Prostate gland (tissue), 2 donors: ENCODE measurements at regions not wholly inside any gene's neighbourhood (a gene's known extent, or its start where the extent isn't known, plus 50 kb on each side); places are given as distances from the start of the nearest gene placed in this dataset.

Experiments
- DNase-seq: peaks from one replicate; pipeline ENCODE4 v3.0.0-alpha.2; 2019; ENCODE audit warnings: low spot score
- H3K27ac ChIP-seq, 2 donors: fragments of 200-600 bp; sonication (generic); 2 replicates each; pipeline ENCODE4 v1.5.1; 2017 to 2019
- H3K27me3 ChIP-seq: fragments of 200-600 bp; sonication (generic); replicated peaks from 2 replicates; pipeline ENCODE4 v1.5.1; 2019; ENCODE audit not compliant: insufficient read depth
- H3K36me3 ChIP-seq, 2 donors: fragments of 200-600 bp; sonication (generic); 1 replicate in 1 of 2; 2 replicates in 1 of 2; pipeline versions ENCODE4 v1.5.1 to v1.8.1; 2017 to 2019
- H3K4me1 ChIP-seq: fragments of 200-600 bp; sonication (generic); replicated peaks from 2 replicates; pipeline ENCODE4 v1.5.1; 2019
- H3K4me3 ChIP-seq, 2 donors: fragments of 200-600 bp; sonication (generic); 2 replicates each; pipeline ENCODE4 v1.5.1; 2017 to 2019
- H3K9me3 ChIP-seq: fragments of 200-600 bp; sonication (generic); 2 replicates; pipeline ENCODE4 v1.5.1; 2017
- POLR2A ChIP-seq: fragments of 450-650 bp; IDR thresholded peaks from one replicate; pipeline ENCODE4 v1.6.1; 2016; ENCODE audit warnings: antibody characterized with exemption, mild to moderate bottlenecking
- POLR2AphosphoS5 ChIP-seq: sonication (generic); formaldehyde crosslinking; IDR thresholded peaks from one replicate; pipeline ENCODE4 v1.6.1; 2017; ENCODE audit warnings: antibody characterized with exemption
- WGBS: methylation state at CpG from one replicate; pipeline ENCODE4 v1.1.5; 2018; 5-methylcytosine and 5-hydroxymethylcytosine counted together
- intact Hi-C: fragments of 100-400 bp; cut with DNase I; formaldehyde crosslinking; loops from one replicate; pipeline ENCODE4 v1.14.2; 2022
- TF ChIP-seq, protein P1 (sequence below), 4 experiments: fragments of 200-600 bp in 2 of 4; fragments of 450-650 bp in 2 of 4; sonication (generic) in 2 of 4; IDR thresholded peaks; 1 replicate in 3 of 4; 2 replicates in 1 of 4; pipeline ENCODE4 v1.5.1; 2016 to 2019; ENCODE audit warnings: antibody characterized with exemption in 4 of 4, mild to moderate bottlenecking in 2 of 4, moderate library complexity in 2 of 4

DNA sequence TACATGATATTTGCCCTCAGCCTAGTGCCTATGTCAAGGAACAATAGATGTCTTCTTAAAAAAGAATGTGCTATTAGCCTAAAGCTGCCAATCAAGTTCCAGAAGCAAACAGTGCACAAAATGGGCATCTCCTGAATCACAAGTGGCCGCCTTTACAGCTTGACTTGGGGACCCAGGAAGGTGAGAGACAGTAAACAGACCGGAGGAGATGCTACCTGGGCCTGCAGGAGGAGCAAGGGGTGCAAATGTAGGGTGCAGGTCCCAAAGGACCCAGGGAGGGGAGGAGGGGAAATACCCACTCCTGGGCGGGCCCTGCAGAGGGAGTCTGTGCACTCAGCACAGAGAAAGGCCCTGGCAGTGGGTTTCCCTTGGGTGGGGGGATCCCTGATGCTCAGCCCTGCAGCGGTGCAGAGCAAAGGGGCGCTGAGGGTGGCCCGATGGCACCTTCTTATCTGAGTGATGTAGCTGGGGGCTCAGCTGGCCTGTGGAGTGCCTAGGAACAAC is 147.7 kb downstream of the WDR11 start:
- TF ChIP-seq POLR2AphosphoS5 (no peak), POLR2A (no peak)
- TF ChIP-seq, protein P1, sequence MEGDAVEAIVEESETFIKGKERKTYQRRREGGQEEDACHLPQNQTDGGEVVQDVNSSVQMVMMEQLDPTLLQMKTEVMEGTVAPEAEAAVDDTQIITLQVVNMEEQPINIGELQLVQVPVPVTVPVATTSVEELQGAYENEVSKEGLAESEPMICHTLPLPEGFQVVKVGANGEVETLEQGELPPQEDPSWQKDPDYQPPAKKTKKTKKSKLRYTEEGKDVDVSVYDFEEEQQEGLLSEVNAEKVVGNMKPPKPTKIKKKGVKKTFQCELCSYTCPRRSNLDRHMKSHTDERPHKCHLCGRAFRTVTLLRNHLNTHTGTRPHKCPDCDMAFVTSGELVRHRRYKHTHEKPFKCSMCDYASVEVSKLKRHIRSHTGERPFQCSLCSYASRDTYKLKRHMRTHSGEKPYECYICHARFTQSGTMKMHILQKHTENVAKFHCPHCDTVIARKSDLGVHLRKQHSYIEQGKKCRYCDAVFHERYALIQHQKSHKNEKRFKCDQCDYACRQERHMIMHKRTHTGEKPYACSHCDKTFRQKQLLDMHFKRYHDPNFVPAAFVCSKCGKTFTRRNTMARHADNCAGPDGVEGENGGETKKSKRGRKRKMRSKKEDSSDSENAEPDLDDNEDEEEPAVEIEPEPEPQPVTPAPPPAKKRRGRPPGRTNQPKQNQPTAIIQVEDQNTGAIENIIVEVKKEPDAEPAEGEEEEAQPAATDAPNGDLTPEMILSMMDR (IDR thresholded peaks at IDR 0.05): no peak
- no peak overlapping the region for H3K4me3 ChIP-seq
- DNase-seq: no peak
- H3K27ac ChIP-seq: no peak overlapping the region
- H3K27me3 ChIP-seq: no peaks in the 10 kb centered on the region
- 97% methylated on average over 6 of the region's 6 CpGs for WGBS
- H3K36me3 ChIP-seq: no peaks in the 10 kb centered on the region
- no peaks in the 10 kb centered on the region for H3K9me3 ChIP-seq
- intact Hi-C loops: no loop called here
- no peaks in the 10 kb centered on the region for H3K4me1 ChIP-seq

DNA sequence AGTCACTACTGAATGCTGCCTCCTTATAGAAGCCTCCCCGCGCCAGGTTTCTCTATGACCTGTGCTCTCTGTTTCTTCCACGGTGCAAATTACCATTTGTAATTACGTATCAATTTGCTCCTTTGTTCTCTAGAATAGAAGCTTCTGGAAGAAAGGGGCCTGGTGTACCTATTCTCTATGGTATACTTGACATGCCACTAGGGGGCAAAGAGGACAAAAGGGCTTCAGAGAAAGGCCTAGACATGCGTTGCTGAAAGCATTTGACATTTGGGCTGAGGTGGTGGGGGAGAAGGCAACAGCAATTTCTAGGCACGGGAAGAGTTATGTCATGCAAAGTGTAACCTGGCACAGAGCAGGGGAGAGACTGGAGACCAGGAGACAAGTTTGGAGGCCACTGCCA is 148.7 kb downstream of the WDR11 start:
- TF ChIP-seq, protein P1 (IDR thresholded peaks at IDR 0.05): no peak
- TF ChIP-seq POLR2AphosphoS5 (no peak), POLR2A (no peak)
- Histone ChIP-seq H3K36me3 (no peaks in the 10 kb centered on the region), H3K4me3 (no peak overlapping the region), H3K9me3 (no peaks in the 10 kb centered on the region), H3K27ac (no peak overlapping the region), H3K27me3 (no peaks in the 10 kb centered on the region), H3K4me1 (no peaks in the 10 kb centered on the region)
- intact Hi-C loops: no loop called here
- WGBS: 97% methylated on average over 6 of the region's 6 CpGs
- DNase-seq: no peak

DNA sequence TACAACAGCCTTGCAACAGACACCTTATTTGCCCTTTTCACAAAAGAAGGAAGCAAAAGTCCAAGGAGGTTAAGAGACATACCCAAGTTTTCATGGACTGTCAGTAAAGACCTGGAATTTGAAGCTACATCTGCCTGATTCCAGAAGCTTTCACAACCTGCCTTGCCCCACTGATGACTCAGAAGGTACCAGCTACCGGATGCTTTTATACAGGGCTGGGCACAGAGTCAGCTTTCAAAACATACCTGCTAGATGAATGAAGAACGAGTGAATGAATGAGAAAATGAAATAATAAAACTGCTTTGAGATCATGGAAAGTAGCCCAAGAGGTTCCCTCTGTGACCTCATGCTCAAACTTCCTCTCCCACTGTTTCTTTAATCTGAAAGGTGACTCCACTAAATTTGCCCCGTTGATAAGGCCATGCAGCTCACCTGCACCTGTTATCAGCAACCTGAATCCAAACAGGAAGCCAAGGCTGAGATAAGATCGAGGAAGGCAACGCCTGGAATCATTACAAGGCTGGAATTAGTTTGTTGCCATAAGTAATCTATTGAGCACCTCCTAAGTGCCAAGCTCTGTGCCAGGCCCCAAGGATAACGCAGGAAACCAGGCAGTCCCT is 151.5 kb downstream of the WDR11 start:
- no peaks in the 10 kb centered on the region for H3K4me1 ChIP-seq
- H3K9me3 ChIP-seq: no peaks in the 10 kb centered on the region
- no peaks in the 10 kb centered on the region for H3K36me3 ChIP-seq
- no peak overlapping the region for H3K4me3 ChIP-seq
- no peaks in the 10 kb centered on the region for H3K27me3 ChIP-seq
- TF ChIP-seq POLR2AphosphoS5 (no peak), POLR2A (no peak)
- TF ChIP-seq, protein P1 (IDR thresholded peaks at IDR 0.05): no peak
- no peak for DNase-seq
- WGBS: 50% methylated on average over 6 of the region's 6 CpGs
- no peak overlapping the region for H3K27ac ChIP-seq
- intact Hi-C loops: no loop called here

DNA sequence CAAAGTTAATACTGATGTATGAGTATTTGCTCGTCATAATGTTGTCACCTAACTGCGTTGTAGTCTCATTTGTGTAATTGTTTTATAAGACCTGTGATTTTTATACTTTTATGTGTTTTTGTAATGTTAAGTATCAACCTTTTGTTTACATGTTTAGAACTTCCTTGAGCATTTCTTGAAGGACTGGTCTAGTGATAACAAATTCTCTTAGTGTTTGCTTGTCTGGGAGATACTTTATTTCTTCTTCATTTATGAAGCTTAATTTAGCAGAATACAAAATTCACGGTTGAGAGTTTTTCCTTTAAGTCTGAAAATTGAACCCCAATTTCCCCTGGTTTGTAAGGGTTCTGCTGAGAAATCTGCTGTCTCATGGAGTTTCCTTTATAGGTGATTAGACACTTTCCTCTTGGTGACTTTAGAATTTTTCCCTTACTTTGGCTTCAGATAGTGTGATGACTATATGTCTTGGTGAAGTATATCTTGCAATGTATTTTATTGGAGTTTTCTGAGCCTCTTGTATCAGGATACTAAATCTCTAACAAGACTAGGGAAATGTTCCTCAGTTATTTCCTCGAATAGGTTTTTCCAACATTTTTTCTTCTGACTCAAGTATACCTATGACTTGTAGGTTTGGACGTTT is 154.9 kb downstream of the WDR11 start:
- Histone ChIP-seq H3K4me1 (no peaks in the 10 kb centered on the region), H3K4me3 (no peak overlapping the region), H3K9me3 (no peaks in the 10 kb centered on the region), H3K36me3 (no peaks in the 10 kb centered on the region), H3K27me3 (no peaks in the 10 kb centered on the region), H3K27ac (no peak overlapping the region)
- intact Hi-C loops: no loop called here
- DNase-seq: no peak
- 96% methylated on average over 5 of the region's 5 CpGs for WGBS
- TF ChIP-seq, protein P1 (IDR thresholded peaks at IDR 0.05): no peak
- TF ChIP-seq POLR2AphosphoS5: no peak
- no peak for TF ChIP-seq POLR2A

DNA sequence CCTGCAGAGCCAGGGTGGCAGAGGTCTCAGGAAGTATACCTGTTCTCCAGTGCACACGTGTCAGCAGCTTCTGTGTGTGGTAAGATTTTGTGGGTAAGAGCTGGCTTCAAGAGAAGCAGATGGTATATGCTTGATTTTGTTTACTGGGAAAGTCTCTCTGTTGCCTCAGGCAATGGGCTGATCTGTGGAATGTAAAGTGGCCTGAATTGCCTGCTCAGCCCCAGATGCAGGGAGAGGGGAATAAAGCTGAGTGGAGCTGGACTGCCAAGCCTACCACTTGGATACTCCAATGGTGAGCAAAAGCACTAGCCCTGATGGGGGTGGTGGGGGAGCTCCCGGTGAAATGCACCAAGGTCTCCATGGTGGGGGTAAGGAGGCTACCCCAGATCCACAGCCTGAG is 156.1 kb downstream of the WDR11 start:
- no peak for DNase-seq
- H3K4me1 ChIP-seq: no peaks in the 10 kb centered on the region
- 85% methylated on average over 2 of the region's 2 CpGs for WGBS
- intact Hi-C loops: no loop called here
- no peak for TF ChIP-seq POLR2A
- TF ChIP-seq, protein P1 (IDR thresholded peaks at IDR 0.05): no peak
- no peak for TF ChIP-seq POLR2AphosphoS5
- no peaks in the 10 kb centered on the region for H3K27me3 ChIP-seq
- H3K4me3 ChIP-seq: no peak overlapping the region
- no peak overlapping the region for H3K27ac ChIP-seq
- no peaks in the 10 kb centered on the region for H3K9me3 ChIP-seq
- H3K36me3 ChIP-seq: no peaks in the 10 kb centered on the region
